ENCODE measurements at regions not wholly inside any gene's neighbourhood (a gene's known extent, or its start where the extent isn't known, plus 50 kb on each side); places are given as distances from the start of the nearest gene placed in this dataset.

GRCh38 chr3:160106905-160107861 lies 118.0 kb upstream of the C3orf80 start (continued):
- TF ChIP-seq REPIN1 (CRISPR knock-in tag; IDR thresholded peaks at IDR 0.05; ENCODE audit: borderline replicate concordance, low read depth) (peak; percentile 69; the same call in 1 of the 2 replicates), YEATS2 (CRISPR knock-in tag; IDR thresholded peaks at IDR 0.05; ENCODE audit: borderline replicate concordance) (peak; percentile 38; the same call in 1 of the 2 replicates), IKZF5 (CRISPR knock-in tag; IDR thresholded peaks at IDR 0.05) (peak; percentile 94), ZSCAN29 (CRISPR knock-in tag; conservative IDR thresholded peaks at IDR 0.05) (peak; percentile 80), CREM (IDR thresholded peaks at IDR 0.05) (peak; percentile 74; the same call in 1 of the 2 replicates), CREM (CRISPR knock-in tag; IDR thresholded peaks at IDR 0.05) (no peak), KMT2B (CRISPR knock-in tag; IDR thresholded peaks at IDR 0.05) (no peak; the same call in 1 of the 2 replicates), ZNF33B (CRISPR knock-in tag; IDR thresholded peaks at IDR 0.05) (no peak), ATF6 (CRISPR knock-in tag; conservative IDR thresholded peaks at IDR 0.05) (no peak), ZNF234 (CRISPR knock-in tag; conservative IDR thresholded peaks at IDR 0.05) (no peak), ZNF432 (CRISPR knock-in tag; IDR thresholded peaks at IDR 0.05; ENCODE audit: borderline replicate concordance) (no peak; the same call in 1 of the 2 replicates), ZNF264 (CRISPR knock-in tag; IDR thresholded peaks at IDR 0.05) (peak; percentile 66), ZNF672 (CRISPR knock-in tag; IDR thresholded peaks at IDR 0.05) (no peak), KDM5A (IDR thresholded peaks at IDR 0.05; ENCODE audit: borderline replicate concordance, low read length) (no peak), NFATC3 (CRISPR knock-in tag; IDR thresholded peaks at IDR 0.05) (0 out of 2 replicates have a peak, but pooled peaks have one; percentile 37), JUND (CRISPR knock-in tag; IDR thresholded peaks at IDR 0.05) (0 out of 2 replicates have a peak, but pooled peaks have one; percentile 60), HDAC1 (CRISPR knock-in tag; IDR thresholded peaks at IDR 0.05) (peak; percentile 59; the same call in 1 of the 2 replicates), ZNF329 (CRISPR knock-in tag; IDR thresholded peaks at IDR 0.05; ENCODE audit: low read depth) (no peak), MLXIP (CRISPR knock-in tag; IDR thresholded peaks at IDR 0.05; ENCODE audit: borderline replicate concordance) (no peak)
